SK-N-SH (cell line): ENCODE measurements at regions not wholly inside any gene's neighbourhood (a gene's known extent, or its start where the extent isn't known, plus 50 kb on each side); places are given as distances from the start of the nearest gene placed in this dataset.

Source experiments
- CTCF ChIA-PET: fragments of 300-600, 350-600 bp; formaldehyde crosslinking; extraction: SDS; loops from one replicate; lab custom pipeline; 2021; lab: Yijun Ruan, JAX
- POLR2A ChIA-PET: fragments of 350-600 bp; sonication (Branson Sonifier 250); formaldehyde crosslinking; extraction: SDS; loops from one replicate; lab custom pipeline; 2020; ENCODE audit warnings: antibody characterized with exemption, inconsistent platforms; lab: Yijun Ruan, JAX
- DNase-seq: peaks from one replicate; pipeline ENCODE4 v3.0.0; 2012
- H2AFZ ChIP-seq: fragments of 200-600 bp; sonication (generic); 2 replicates; pipeline ENCODE4 v1.8.1; 2016; ENCODE audit warnings: antibody characterized with exemption, mild to moderate bottlenecking, low read depth
- H3F3A ChIP-seq: fragments of 200-600 bp; sonication (generic); replicated peaks from 2 replicates; pipeline ENCODE3; 2016; ENCODE audit warnings: antibody characterized with exemption, mild to moderate bottlenecking; ENCODE audit not compliant: insufficient read depth
- H3K27ac ChIP-seq, 2 experiments: fragments of 200-500 bp in 1 of 2; fragments of 200-600 bp in 1 of 2; sonication (Bioruptor generic) in 1 of 2; sonication (generic), shearing (Covaris generic) in 1 of 2; 2 replicates each; pipeline versions ENCODE4 v1.5.1 to v1.6.1; 2014 to 2016; ENCODE audit warnings: low read depth in 2 of 2, inconsistent platforms in 1 of 2, low read length in 1 of 2, mild to moderate bottlenecking in 1 of 2, mixed read lengths in 1 of 2
- H3K27me3 ChIP-seq: fragments of 200-600 bp; sonication (generic), shearing (Covaris generic); 2 replicates; pipeline ENCODE4 v1.6.1; 2016; ENCODE audit warnings: mixed run types; ENCODE audit not compliant: insufficient read depth
- H3K36me3 ChIP-seq, 2 experiments: fragments of 200-500 bp in 1 of 2; fragments of 200-600 bp in 1 of 2; sonication (Bioruptor generic) in 1 of 2; sonication (generic) in 1 of 2; replicated peaks in 1 of 2; 2 replicates each; pipeline versions ENCODE3 to v1.5.1; 2014 to 2016; ENCODE audit warnings: low read length in 1 of 2, mild to moderate bottlenecking in 1 of 2; ENCODE audit not compliant: insufficient read depth in 2 of 2, control insufficient read depth in 1 of 2
- H3K4me1 ChIP-seq, 2 experiments: fragments of 200-500 bp in 1 of 2; fragments of 200-600 bp in 1 of 2; sonication (Bioruptor generic) in 1 of 2; sonication (generic), shearing (Covaris generic) in 1 of 2; 2 replicates each; pipeline versions ENCODE4 v1.5.1 to v1.6.1; 2014 to 2016; ENCODE audit warnings: low read depth in 1 of 2, low read length in 1 of 2, mixed run types in 1 of 2; ENCODE audit not compliant: insufficient read depth in 2 of 2, control insufficient read depth in 1 of 2
- H3K4me2 ChIP-seq: fragments of 200-600 bp; sonication (generic), shearing (Covaris generic); 2 replicates; pipeline ENCODE4 v1.6.1; 2017; ENCODE audit warnings: mixed run types
- H3K4me3 ChIP-seq, 2 experiments: fragments of 200-500 bp in 1 of 2; fragments of 200-600 bp in 1 of 2; sonication (Bioruptor generic) in 1 of 2; sonication (generic), shearing (Covaris generic) in 1 of 2; 2 replicates each; pipeline versions ENCODE4 v1.5.1 to v1.8.1; 2014 to 2016; ENCODE audit warnings: low read depth in 2 of 2, inconsistent platforms in 1 of 2, low read length in 1 of 2, mild to moderate bottlenecking in 1 of 2, mixed read lengths in 1 of 2, moderate library complexity in 1 of 2
- H3K79me2 ChIP-seq: fragments of 200-600 bp; sonication (generic); 2 replicates; pipeline ENCODE4 v1.8.1; 2017; ENCODE audit warnings: mild to moderate bottlenecking; ENCODE audit not compliant: insufficient read depth
- H3K9ac ChIP-seq: fragments of 200-600 bp; sonication (generic); 2 replicates; pipeline ENCODE4 v1.6.1; 2017; ENCODE audit warnings: mixed run types
- H3K9me2 ChIP-seq: fragments of 200-600 bp; sonication (generic); 2 replicates; pipeline ENCODE4 v1.6.1; 2017; ENCODE audit warnings: mixed run types
- H3K9me3 ChIP-seq: fragments of 200-600 bp; sonication (generic); 2 replicates; pipeline ENCODE4 v1.6.1; 2017; ENCODE audit warnings: mixed run types, mild to moderate bottlenecking, moderate library complexity
- H4K20me1 ChIP-seq: fragments of 200-600 bp; sonication (generic); 2 replicates; pipeline ENCODE4 v1.6.1; 2017; ENCODE audit warnings: mild to moderate bottlenecking, mixed run types; ENCODE audit not compliant: insufficient read depth
- CHD2 ChIP-seq: fragments of 150-350 bp; IDR thresholded peaks from 2 replicates; pipeline ENCODE4 v1.6.1; 2018; ENCODE audit warnings: low read length; ENCODE audit not compliant: partially characterized antibody
- EP300 ChIP-seq, 2 experiments: IDR thresholded peaks; 2 replicates each; pipeline versions ENCODE4 v1.4.0 to v1.6.1; 2012; ENCODE audit warnings: borderline replicate concordance in 1 of 2, low read depth in 1 of 2, low read length in 1 of 2
- EZH2phosphoT487 ChIP-seq: fragments of 200-600 bp; sonication (generic); IDR thresholded peaks from 2 replicates; pipeline ENCODE4 v1.6.1; 2017; ENCODE audit warnings: low read depth, mixed run types, mild to moderate bottlenecking, antibody characterized with exemption, moderate library complexity, borderline replicate concordance
- FOSL2 ChIP-seq: IDR thresholded peaks from 2 replicates; pipeline ENCODE4 v1.4.0; 2012; ENCODE audit warnings: low read depth, mild to moderate bottlenecking, moderate library complexity, borderline replicate concordance
- FOXJ3 ChIP-seq: sonication (generic); formaldehyde crosslinking; IDR thresholded peaks from 2 replicates; pipeline ENCODE4 v1.5.1; 2020; ENCODE audit warnings: mild to moderate bottlenecking, missing genetic modification reagents
- FOXM1 ChIP-seq: IDR thresholded peaks from 2 replicates; pipeline ENCODE4 v1.4.0; 2012; ENCODE audit warnings: low read depth, mild to moderate bottlenecking
- GABPA ChIP-seq: IDR thresholded peaks from 2 replicates; pipeline ENCODE4 v1.4.0; 2012; ENCODE audit warnings: low read depth, mild to moderate bottlenecking
- JUND ChIP-seq: IDR thresholded peaks from 2 replicates; pipeline ENCODE4 v1.4.0; 2012
- MXI1 ChIP-seq: IDR thresholded peaks from 2 replicates; pipeline ENCODE4 v1.6.1; 2012; ENCODE audit warnings: mild to moderate bottlenecking, low read depth, low read length, improper control_type of control experiment
- RAD21 ChIP-seq: IDR thresholded peaks from 2 replicates; pipeline ENCODE4 v1.6.1; 2012; ENCODE audit warnings: mild to moderate bottlenecking, low read length
- RCOR1 ChIP-seq: fragments of 150-350 bp; IDR thresholded peaks from 2 replicates; pipeline ENCODE4 v1.6.1; 2017; ENCODE audit warnings: antibody characterized with exemption, low read length
- RFX5 ChIP-seq: IDR thresholded peaks from 2 replicates; pipeline ENCODE4 v1.6.1; 2012; ENCODE audit warnings: mild to moderate bottlenecking, improper control_type of control experiment, low read length
- SIN3A ChIP-seq: IDR thresholded peaks from 2 replicates; pipeline ENCODE4 v1.6.1; 2012; ENCODE audit warnings: low read depth, mild to moderate bottlenecking, low read length, moderate library complexity, borderline replicate concordance
- TAF1 ChIP-seq: IDR thresholded peaks from 2 replicates; pipeline ENCODE4 v1.6.1; 2012; ENCODE audit warnings: low read depth, mild to moderate bottlenecking, low read length, moderate library complexity, borderline replicate concordance
- TCF12 ChIP-seq: IDR thresholded peaks from 2 replicates; pipeline ENCODE4 v1.4.0; 2012
- TEAD4 ChIP-seq: IDR thresholded peaks from 2 replicates; pipeline ENCODE4 v1.4.0; 2012; ENCODE audit warnings: mild to moderate bottlenecking, borderline replicate concordance; ENCODE audit not compliant: insufficient read depth
- WGBS: methylation state at CpG from one replicate; pipeline ENCODE4 v1.1.6; 2017; ENCODE audit warnings: low lambda C conversion rate; 5-methylcytosine and 5-hydroxymethylcytosine counted together
- TF ChIP-seq, protein P1 (sequence below): IDR thresholded peaks from 2 replicates; pipeline ENCODE4; 2012
- TF ChIP-seq, protein P2 (sequence below): IDR thresholded peaks from 2 replicates; pipeline ENCODE4 v1.4.0; 2012; ENCODE audit warnings: low read depth, borderline replicate concordance
- TF ChIP-seq, protein P3 (sequence below): fragments of 150-350 bp; IDR thresholded peaks from 2 replicates; pipeline ENCODE4 v1.6.1; 2016; ENCODE audit warnings: mild to moderate bottlenecking, low read depth, low read length
- TF ChIP-seq, protein P4 (sequence below): IDR thresholded peaks from 2 replicates; pipeline ENCODE4 v1.4.0; 2012; ENCODE audit warnings: low read depth, borderline replicate concordance

DNA sequence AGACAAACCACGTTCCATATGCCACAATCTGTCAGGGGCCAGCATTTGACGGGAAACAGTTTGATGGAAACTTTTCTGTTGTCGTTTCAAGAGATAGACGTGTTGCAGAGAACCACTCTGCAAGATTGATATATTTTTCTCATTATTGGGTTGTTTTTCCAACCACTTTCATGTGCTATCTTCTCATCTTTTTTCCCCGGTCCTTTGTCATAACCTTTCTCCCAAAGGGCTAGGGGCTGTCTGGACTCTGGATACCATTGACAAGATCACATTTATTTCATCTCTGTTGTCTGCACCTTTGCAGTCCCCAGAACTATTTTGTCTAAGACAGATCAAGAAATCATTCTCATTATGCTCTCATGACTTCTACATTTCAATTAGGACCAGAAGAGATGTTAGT is 57.6 kb upstream of the SLC25A26 start:
- Histone ChIP-seq H4K20me1 (no peaks in the 10 kb centered on the region), H3K9me3 (no peaks in the 10 kb centered on the region), H3K79me2 (no peaks in the 10 kb centered on the region), H3K4me2 (no peak overlapping the region), H3K9ac (no peak overlapping the region), H2AFZ (no peak overlapping the region)
- TF ChIP-seq EP300 (IDR thresholded peaks at IDR 0.05; ENCODE audit: borderline replicate concordance in 1 of 2, low read depth in 1 of 2, low read length in 1 of 2) (no peak), FOXM1 (no peak), TAF1 (no peak), TEAD4 (no peak), FOSL2 (no peak), FOXJ3 (CRISPR knock-in tag) (no peak), MXI1 (no peak), GABPA (no peak), RFX5 (no peak), JUND (no peak), RAD21 (no peak)
- TF ChIP-seq, protein P1, sequence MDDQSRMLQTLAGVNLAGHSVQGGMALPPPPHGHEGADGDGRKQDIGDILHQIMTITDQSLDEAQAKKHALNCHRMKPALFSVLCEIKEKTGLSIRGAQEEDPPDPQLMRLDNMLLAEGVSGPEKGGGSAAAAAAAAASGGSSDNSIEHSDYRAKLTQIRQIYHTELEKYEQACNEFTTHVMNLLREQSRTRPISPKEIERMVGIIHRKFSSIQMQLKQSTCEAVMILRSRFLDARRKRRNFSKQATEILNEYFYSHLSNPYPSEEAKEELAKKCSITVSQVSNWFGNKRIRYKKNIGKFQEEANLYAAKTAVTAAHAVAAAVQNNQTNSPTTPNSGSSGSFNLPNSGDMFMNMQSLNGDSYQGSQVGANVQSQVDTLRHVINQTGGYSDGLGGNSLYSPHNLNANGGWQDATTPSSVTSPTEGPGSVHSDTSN, result no peak
- TF ChIP-seq, protein P2, sequence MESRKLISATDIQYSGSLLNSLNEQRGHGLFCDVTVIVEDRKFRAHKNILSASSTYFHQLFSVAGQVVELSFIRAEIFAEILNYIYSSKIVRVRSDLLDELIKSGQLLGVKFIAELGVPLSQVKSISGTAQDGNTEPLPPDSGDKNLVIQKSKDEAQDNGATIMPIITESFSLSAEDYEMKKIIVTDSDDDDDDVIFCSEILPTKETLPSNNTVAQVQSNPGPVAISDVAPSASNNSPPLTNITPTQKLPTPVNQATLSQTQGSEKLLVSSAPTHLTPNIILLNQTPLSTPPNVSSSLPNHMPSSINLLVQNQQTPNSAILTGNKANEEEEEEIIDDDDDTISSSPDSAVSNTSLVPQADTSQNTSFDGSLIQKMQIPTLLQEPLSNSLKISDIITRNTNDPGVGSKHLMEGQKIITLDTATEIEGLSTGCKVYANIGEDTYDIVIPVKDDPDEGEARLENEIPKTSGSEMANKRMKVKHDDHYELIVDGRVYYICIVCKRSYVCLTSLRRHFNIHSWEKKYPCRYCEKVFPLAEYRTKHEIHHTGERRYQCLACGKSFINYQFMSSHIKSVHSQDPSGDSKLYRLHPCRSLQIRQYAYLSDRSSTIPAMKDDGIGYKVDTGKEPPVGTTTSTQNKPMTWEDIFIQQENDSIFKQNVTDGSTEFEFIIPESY, result no peak
- TF ChIP-seq, protein P3, sequence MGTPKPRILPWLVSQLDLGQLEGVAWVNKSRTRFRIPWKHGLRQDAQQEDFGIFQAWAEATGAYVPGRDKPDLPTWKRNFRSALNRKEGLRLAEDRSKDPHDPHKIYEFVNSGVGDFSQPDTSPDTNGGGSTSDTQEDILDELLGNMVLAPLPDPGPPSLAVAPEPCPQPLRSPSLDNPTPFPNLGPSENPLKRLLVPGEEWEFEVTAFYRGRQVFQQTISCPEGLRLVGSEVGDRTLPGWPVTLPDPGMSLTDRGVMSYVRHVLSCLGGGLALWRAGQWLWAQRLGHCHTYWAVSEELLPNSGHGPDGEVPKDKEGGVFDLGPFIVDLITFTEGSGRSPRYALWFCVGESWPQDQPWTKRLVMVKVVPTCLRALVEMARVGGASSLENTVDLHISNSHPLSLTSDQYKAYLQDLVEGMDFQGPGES, result no peak
- TF ChIP-seq, all 33 proteins: peak for 0
- ChIA-PET CTCF (interaction anchor here (1.1 to 1.9 kb wide), 3 partner anchors 24 to 60 kb away, joined by 3 to 6 read pairs (median 3); no protein-coding TSS in a partner anchor), POLR2A (no interaction called here)
- Histone ChIP-seq H3K27ac (no peak overlapping the region), H3K9me2 (no peaks in the 10 kb centered on the region), H3K27me3 (no peaks in the 10 kb centered on the region), H3F3A (no peaks in the 10 kb centered on the region), H3K4me3 (no peak overlapping the region), H3K4me1 (no peaks in the 10 kb centered on the region), H3K36me3 (no peaks in the 10 kb centered on the region)
- DNase-seq, result no peak
- 21% methylated on average over 5 of the region's 5 CpGs for WGBS

GRCh38 chr3:66162766-66163165 is 58.0 kb upstream of the SLC25A26 start:
- ChIA-PET CTCF (interaction anchor here (0.6 to 1.9 kb wide), 4 partner anchors 9 to 60 kb away, joined by 3 to 6 read pairs (median 3); no protein-coding TSS in a partner anchor), POLR2A (no interaction called here)
- Histone ChIP-seq H3K4me2 (no peak overlapping the region), H3K4me1 (no peaks in the 10 kb centered on the region), H2AFZ (no peak overlapping the region), H4K20me1 (no peaks in the 10 kb centered on the region), H3K79me2 (no peaks in the 10 kb centered on the region), H3K9me3 (no peaks in the 10 kb centered on the region), H3K36me3 (no peaks in the 10 kb centered on the region), H3F3A (no peaks in the 10 kb centered on the region), H3K27me3 (no peaks in the 10 kb centered on the region), H3K4me3 (no peak overlapping the region), H3K27ac (no peak overlapping the region), H3K9me2 (no peaks in the 10 kb centered on the region), H3K9ac (no peak overlapping the region)
- DNase-seq, result no peak
- WGBS, result 50% methylated on average over 3 of the region's 3 CpGs
- TF ChIP-seq FOXM1, result no peak
- TF ChIP-seq RAD21, result no peak
- no peak for TF ChIP-seq EZH2phosphoT487
- TF ChIP-seq GABPA, result no peak
- TF ChIP-seq, protein P4, sequence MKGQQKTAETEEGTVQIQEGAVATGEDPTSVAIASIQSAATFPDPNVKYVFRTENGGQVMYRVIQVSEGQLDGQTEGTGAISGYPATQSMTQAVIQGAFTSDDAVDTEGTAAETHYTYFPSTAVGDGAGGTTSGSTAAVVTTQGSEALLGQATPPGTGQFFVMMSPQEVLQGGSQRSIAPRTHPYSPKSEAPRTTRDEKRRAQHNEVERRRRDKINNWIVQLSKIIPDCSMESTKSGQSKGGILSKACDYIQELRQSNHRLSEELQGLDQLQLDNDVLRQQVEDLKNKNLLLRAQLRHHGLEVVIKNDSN, result no peak
- TF ChIP-seq TAF1, result no peak
- no peak for TF ChIP-seq FOSL2
- TF ChIP-seq TEAD4, result no peak
- TF ChIP-seq RCOR1, result no peak
- TF ChIP-seq MXI1, result no peak
- no peak for TF ChIP-seq CHD2
- no peak for TF ChIP-seq TCF12
- no peak for TF ChIP-seq SIN3A
